SK-N-SH (cell line): ENCODE measurements at regions not wholly inside any gene's neighbourhood (a gene's known extent, or its start where the extent isn't known, plus 50 kb on each side); places are given as distances from the start of the nearest gene placed in this dataset.
A peak's percentile ranks its signal among the peaks of the same experiment; 100 is the strongest.
"Not testable (repeated sequence)": the region's sequence is repeated elsewhere in the genome, so short reads cannot be mapped to it uniquely, and the experiment has no call there.

Source experiments
- CTCF ChIA-PET: fragments of 300-600, 350-600 bp; formaldehyde crosslinking; extraction: SDS; loops from one replicate; lab custom pipeline; 2021; lab: Yijun Ruan, JAX
- POLR2A ChIA-PET: fragments of 350-600 bp; sonication (Branson Sonifier 250); formaldehyde crosslinking; extraction: SDS; loops from one replicate; lab custom pipeline; 2020; ENCODE audit warnings: antibody characterized with exemption, inconsistent platforms; lab: Yijun Ruan, JAX
- DNase-seq: peaks from one replicate; pipeline ENCODE4 v3.0.0; 2012
- H2AFZ ChIP-seq: fragments of 200-600 bp; sonication (generic); 2 replicates; pipeline ENCODE4 v1.8.1; 2016; ENCODE audit warnings: antibody characterized with exemption, mild to moderate bottlenecking, low read depth
- H3F3A ChIP-seq: fragments of 200-600 bp; sonication (generic); replicated peaks from 2 replicates; pipeline ENCODE3; 2016; ENCODE audit warnings: antibody characterized with exemption, mild to moderate bottlenecking; ENCODE audit not compliant: insufficient read depth
- H3K27ac ChIP-seq, 2 experiments: fragments of 200-500 bp in 1 of 2; fragments of 200-600 bp in 1 of 2; sonication (Bioruptor generic) in 1 of 2; sonication (generic), shearing (Covaris generic) in 1 of 2; 2 replicates each; pipeline versions ENCODE4 v1.5.1 to v1.6.1; 2014 to 2016; ENCODE audit warnings: low read depth in 2 of 2, inconsistent platforms in 1 of 2, low read length in 1 of 2, mild to moderate bottlenecking in 1 of 2, mixed read lengths in 1 of 2
- H3K27me3 ChIP-seq: fragments of 200-600 bp; sonication (generic), shearing (Covaris generic); 2 replicates; pipeline ENCODE4 v1.6.1; 2016; ENCODE audit warnings: mixed run types; ENCODE audit not compliant: insufficient read depth
- H3K36me3 ChIP-seq, 2 experiments: fragments of 200-500 bp in 1 of 2; fragments of 200-600 bp in 1 of 2; sonication (Bioruptor generic) in 1 of 2; sonication (generic) in 1 of 2; replicated peaks in 1 of 2; 2 replicates each; pipeline versions ENCODE3 to v1.5.1; 2014 to 2016; ENCODE audit warnings: low read length in 1 of 2, mild to moderate bottlenecking in 1 of 2; ENCODE audit not compliant: insufficient read depth in 2 of 2, control insufficient read depth in 1 of 2
- H3K4me1 ChIP-seq, 2 experiments: fragments of 200-500 bp in 1 of 2; fragments of 200-600 bp in 1 of 2; sonication (Bioruptor generic) in 1 of 2; sonication (generic), shearing (Covaris generic) in 1 of 2; 2 replicates each; pipeline versions ENCODE4 v1.5.1 to v1.6.1; 2014 to 2016; ENCODE audit warnings: low read depth in 1 of 2, low read length in 1 of 2, mixed run types in 1 of 2; ENCODE audit not compliant: insufficient read depth in 2 of 2, control insufficient read depth in 1 of 2
- H3K4me2 ChIP-seq: fragments of 200-600 bp; sonication (generic), shearing (Covaris generic); 2 replicates; pipeline ENCODE4 v1.6.1; 2017; ENCODE audit warnings: mixed run types
- H3K4me3 ChIP-seq, 2 experiments: fragments of 200-500 bp in 1 of 2; fragments of 200-600 bp in 1 of 2; sonication (Bioruptor generic) in 1 of 2; sonication (generic), shearing (Covaris generic) in 1 of 2; 2 replicates each; pipeline versions ENCODE4 v1.5.1 to v1.8.1; 2014 to 2016; ENCODE audit warnings: low read depth in 2 of 2, inconsistent platforms in 1 of 2, low read length in 1 of 2, mild to moderate bottlenecking in 1 of 2, mixed read lengths in 1 of 2, moderate library complexity in 1 of 2
- H3K79me2 ChIP-seq: fragments of 200-600 bp; sonication (generic); 2 replicates; pipeline ENCODE4 v1.8.1; 2017; ENCODE audit warnings: mild to moderate bottlenecking; ENCODE audit not compliant: insufficient read depth
- H3K9ac ChIP-seq: fragments of 200-600 bp; sonication (generic); 2 replicates; pipeline ENCODE4 v1.6.1; 2017; ENCODE audit warnings: mixed run types
- H3K9me2 ChIP-seq: fragments of 200-600 bp; sonication (generic); 2 replicates; pipeline ENCODE4 v1.6.1; 2017; ENCODE audit warnings: mixed run types
- H3K9me3 ChIP-seq: fragments of 200-600 bp; sonication (generic); 2 replicates; pipeline ENCODE4 v1.6.1; 2017; ENCODE audit warnings: mixed run types, mild to moderate bottlenecking, moderate library complexity
- H4K20me1 ChIP-seq: fragments of 200-600 bp; sonication (generic); 2 replicates; pipeline ENCODE4 v1.6.1; 2017; ENCODE audit warnings: mild to moderate bottlenecking, mixed run types; ENCODE audit not compliant: insufficient read depth
- EP300 ChIP-seq, 2 experiments: IDR thresholded peaks; 2 replicates each; pipeline versions ENCODE4 v1.4.0 to v1.6.1; 2012; ENCODE audit warnings: borderline replicate concordance in 1 of 2, low read depth in 1 of 2, low read length in 1 of 2
- FOXJ3 ChIP-seq: sonication (generic); formaldehyde crosslinking; IDR thresholded peaks from 2 replicates; pipeline ENCODE4 v1.5.1; 2020; ENCODE audit warnings: mild to moderate bottlenecking, missing genetic modification reagents
- JUND ChIP-seq: IDR thresholded peaks from 2 replicates; pipeline ENCODE4 v1.4.0; 2012
- MXI1 ChIP-seq: IDR thresholded peaks from 2 replicates; pipeline ENCODE4 v1.6.1; 2012; ENCODE audit warnings: mild to moderate bottlenecking, low read depth, low read length, improper control_type of control experiment
- NFIC ChIP-seq: IDR thresholded peaks from 2 replicates; pipeline ENCODE4 v1.4.0; 2012; ENCODE audit warnings: borderline replicate concordance
- TCF12 ChIP-seq: IDR thresholded peaks from 2 replicates; pipeline ENCODE4 v1.4.0; 2012
- ZBTB33 ChIP-seq: IDR thresholded peaks from 2 replicates; pipeline ENCODE4 v1.4.0; 2012; ENCODE audit warnings: low read depth, borderline replicate concordance
- WGBS: methylation state at CpG from one replicate; pipeline ENCODE4 v1.1.6; 2017; ENCODE audit warnings: low lambda C conversion rate; 5-methylcytosine and 5-hydroxymethylcytosine counted together
- TF ChIP-seq, protein P1 (sequence below): IDR thresholded peaks from 2 replicates; pipeline ENCODE4 v1.6.1; 2012; ENCODE audit warnings: mild to moderate bottlenecking, low read depth, low read length, moderate library complexity
- TF ChIP-seq, protein P2 (sequence below): fragments of 150-350 bp; IDR thresholded peaks from 2 replicates; pipeline ENCODE4 v1.6.1; 2016; ENCODE audit warnings: mild to moderate bottlenecking, low read depth, low read length

GRCh38 chr5:91288118-91288916 lies 94.8 kb downstream of the ARRDC3 start:
- H3K4me2 ChIP-seq: no peak overlapping the region
- WGBS: 54% methylated on average over 3 of the region's 3 CpGs
- no peaks in the 10 kb centered on the region for H3F3A ChIP-seq
- peak overlapping the region; percentile 75 to 83 for H3K27ac ChIP-seq
- H3K9me2 ChIP-seq: no peaks in the 10 kb centered on the region
- H4K20me1 ChIP-seq: no peaks in the 10 kb centered on the region
- peak; percentile 30 for DNase-seq
- H3K4me1 ChIP-seq: peaks cover 6 to 17% of the 10 kb centered on the region in 2 experiments; a peak in 3 of 4 replicates
- H3K36me3 ChIP-seq: no peaks in the 10 kb centered on the region
- no peaks in the 10 kb centered on the region for H3K79me2 ChIP-seq
- POLR2A ChIA-PET: no interaction called here
- no peak overlapping the region for H2AFZ ChIP-seq
- H3K9me3 ChIP-seq: no peaks in the 10 kb centered on the region
- no peak overlapping the region for H3K9ac ChIP-seq
- peak; percentile 84 for TF ChIP-seq MXI1
- TF ChIP-seq, protein P1, sequence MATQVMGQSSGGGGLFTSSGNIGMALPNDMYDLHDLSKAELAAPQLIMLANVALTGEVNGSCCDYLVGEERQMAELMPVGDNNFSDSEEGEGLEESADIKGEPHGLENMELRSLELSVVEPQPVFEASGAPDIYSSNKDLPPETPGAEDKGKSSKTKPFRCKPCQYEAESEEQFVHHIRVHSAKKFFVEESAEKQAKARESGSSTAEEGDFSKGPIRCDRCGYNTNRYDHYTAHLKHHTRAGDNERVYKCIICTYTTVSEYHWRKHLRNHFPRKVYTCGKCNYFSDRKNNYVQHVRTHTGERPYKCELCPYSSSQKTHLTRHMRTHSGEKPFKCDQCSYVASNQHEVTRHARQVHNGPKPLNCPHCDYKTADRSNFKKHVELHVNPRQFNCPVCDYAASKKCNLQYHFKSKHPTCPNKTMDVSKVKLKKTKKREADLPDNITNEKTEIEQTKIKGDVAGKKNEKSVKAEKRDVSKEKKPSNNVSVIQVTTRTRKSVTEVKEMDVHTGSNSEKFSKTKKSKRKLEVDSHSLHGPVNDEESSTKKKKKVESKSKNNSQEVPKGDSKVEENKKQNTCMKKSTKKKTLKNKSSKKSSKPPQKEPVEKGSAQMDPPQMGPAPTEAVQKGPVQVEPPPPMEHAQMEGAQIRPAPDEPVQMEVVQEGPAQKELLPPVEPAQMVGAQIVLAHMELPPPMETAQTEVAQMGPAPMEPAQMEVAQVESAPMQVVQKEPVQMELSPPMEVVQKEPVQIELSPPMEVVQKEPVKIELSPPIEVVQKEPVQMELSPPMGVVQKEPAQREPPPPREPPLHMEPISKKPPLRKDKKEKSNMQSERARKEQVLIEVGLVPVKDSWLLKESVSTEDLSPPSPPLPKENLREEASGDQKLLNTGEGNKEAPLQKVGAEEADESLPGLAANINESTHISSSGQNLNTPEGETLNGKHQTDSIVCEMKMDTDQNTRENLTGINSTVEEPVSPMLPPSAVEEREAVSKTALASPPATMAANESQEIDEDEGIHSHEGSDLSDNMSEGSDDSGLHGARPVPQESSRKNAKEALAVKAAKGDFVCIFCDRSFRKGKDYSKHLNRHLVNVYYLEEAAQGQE: no peak
- TF ChIP-seq JUND: 0 out of 2 replicates have a peak, but pooled peaks have one; percentile 4
- TF ChIP-seq NFIC: peak; percentile 26
- peak in 1 of 2 experiments; percentile 54; a peak in 1 of 4 replicates for TF ChIP-seq EP300 (IDR thresholded peaks at IDR 0.05; ENCODE audit: borderline replicate concordance in 1 of 2, low read depth in 1 of 2, low read length in 1 of 2)
- TF ChIP-seq, protein P2, sequence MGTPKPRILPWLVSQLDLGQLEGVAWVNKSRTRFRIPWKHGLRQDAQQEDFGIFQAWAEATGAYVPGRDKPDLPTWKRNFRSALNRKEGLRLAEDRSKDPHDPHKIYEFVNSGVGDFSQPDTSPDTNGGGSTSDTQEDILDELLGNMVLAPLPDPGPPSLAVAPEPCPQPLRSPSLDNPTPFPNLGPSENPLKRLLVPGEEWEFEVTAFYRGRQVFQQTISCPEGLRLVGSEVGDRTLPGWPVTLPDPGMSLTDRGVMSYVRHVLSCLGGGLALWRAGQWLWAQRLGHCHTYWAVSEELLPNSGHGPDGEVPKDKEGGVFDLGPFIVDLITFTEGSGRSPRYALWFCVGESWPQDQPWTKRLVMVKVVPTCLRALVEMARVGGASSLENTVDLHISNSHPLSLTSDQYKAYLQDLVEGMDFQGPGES: no peak
- TF ChIP-seq FOXJ3: 0 out of 2 replicates have a peak, but pooled peaks have one; percentile 15
- 0 out of 2 replicates have a peak, but pooled peaks have one; percentile 17 for TF ChIP-seq TCF12
- TF ChIP-seq ZBTB33: no peak
- no peaks in the 10 kb centered on the region for H3K27me3 ChIP-seq
- CTCF ChIA-PET: no interaction called here
- H3K4me3 ChIP-seq: no peak overlapping the region

GRCh38 chr5:91285062-91285461 lies 98.1 kb downstream of the ARRDC3 start:
- H2AFZ ChIP-seq, H3K9ac ChIP-seq, POLR2A ChIA-PET, H4K20me1 ChIP-seq, H3K79me2 ChIP-seq, H3K27ac ChIP-seq, H3K9me3 ChIP-seq, H3K36me3 ChIP-seq, CTCF ChIA-PET, DNase-seq, H3K4me3 ChIP-seq, H3K27me3 ChIP-seq, H3K9me2 ChIP-seq, H3K4me2 ChIP-seq: not testable (repeated sequence)
- Histone ChIP-seq H3K4me1 (peaks cover 17 to 20% of the 10 kb centered on the region in 2 experiments), H3F3A (peaks cover 11% of the 10 kb centered on the region)
- 86% methylated on average over 4 of the region's 4 CpGs for WGBS
